Keratinocyte (primary cell): ENCODE measurements at regions not wholly inside any gene's neighbourhood (a gene's known extent, or its start where the extent isn't known, plus 50 kb on each side); places are given as distances from the start of the nearest gene placed in this dataset.
"Not testable (repeated sequence)": the region's sequence is repeated elsewhere in the genome, so short reads cannot be mapped to it uniquely, and the experiment has no call there.

Experiments used
- EZH2 ChIP-seq: IDR thresholded peaks from one replicate; pipeline ENCODE4 v1.6.1; 2012; ENCODE audit warnings: inconsistent platforms, mild to moderate bottlenecking, low read length, moderate library complexity
- TF ChIP-seq, protein P1 (sequence below), 3 experiments: IDR thresholded peaks in 1 of 3; conservative IDR thresholded peaks in 1 of 3; optimal IDR thresholded peaks in 1 of 3; 2 replicates in 2 of 3; 3 replicates in 1 of 3; pipeline versions ENCODE3 to v1.5.1; 2011; ENCODE audit warnings: low read length in 3 of 3, mild to moderate bottlenecking in 3 of 3, moderate library complexity in 2 of 3, control low read depth in 1 of 3, inconsistent platforms in 1 of 3; ENCODE audit not compliant: insufficient read depth in 2 of 3; ENCODE audit errors: extremely low read depth in 1 of 3

DNA sequence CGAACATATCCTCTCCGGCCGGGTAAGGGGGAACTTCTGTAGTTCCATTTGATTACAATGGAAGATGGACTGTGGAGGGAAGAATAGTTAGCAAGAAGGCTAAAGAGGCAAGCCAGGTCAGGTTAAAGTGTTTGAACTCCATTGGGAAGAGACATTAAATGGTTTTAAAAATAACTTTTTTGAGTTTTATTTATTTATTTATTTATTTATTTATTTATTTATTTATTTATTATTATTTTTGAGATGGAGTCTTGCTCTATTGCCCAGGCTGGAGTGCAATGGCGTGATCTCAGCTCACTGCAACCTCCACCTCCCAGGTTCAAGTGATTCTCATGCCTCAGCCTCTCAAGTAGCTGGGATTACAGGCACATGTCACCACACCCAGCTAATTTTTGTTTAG, 441.9 kb downstream of the TOX3 start:
- TF ChIP-seq, protein P1, sequence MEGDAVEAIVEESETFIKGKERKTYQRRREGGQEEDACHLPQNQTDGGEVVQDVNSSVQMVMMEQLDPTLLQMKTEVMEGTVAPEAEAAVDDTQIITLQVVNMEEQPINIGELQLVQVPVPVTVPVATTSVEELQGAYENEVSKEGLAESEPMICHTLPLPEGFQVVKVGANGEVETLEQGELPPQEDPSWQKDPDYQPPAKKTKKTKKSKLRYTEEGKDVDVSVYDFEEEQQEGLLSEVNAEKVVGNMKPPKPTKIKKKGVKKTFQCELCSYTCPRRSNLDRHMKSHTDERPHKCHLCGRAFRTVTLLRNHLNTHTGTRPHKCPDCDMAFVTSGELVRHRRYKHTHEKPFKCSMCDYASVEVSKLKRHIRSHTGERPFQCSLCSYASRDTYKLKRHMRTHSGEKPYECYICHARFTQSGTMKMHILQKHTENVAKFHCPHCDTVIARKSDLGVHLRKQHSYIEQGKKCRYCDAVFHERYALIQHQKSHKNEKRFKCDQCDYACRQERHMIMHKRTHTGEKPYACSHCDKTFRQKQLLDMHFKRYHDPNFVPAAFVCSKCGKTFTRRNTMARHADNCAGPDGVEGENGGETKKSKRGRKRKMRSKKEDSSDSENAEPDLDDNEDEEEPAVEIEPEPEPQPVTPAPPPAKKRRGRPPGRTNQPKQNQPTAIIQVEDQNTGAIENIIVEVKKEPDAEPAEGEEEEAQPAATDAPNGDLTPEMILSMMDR (optimal IDR thresholded peaks at IDR 0.05 in 1 of 3, IDR thresholded peaks at IDR 0.05 in 1 of 3, conservative IDR thresholded peaks at IDR 0.05 in 1 of 3; ENCODE audit: extremely low read depth in 1 of 3, insufficient read depth in 2 of 3, low read length in 3 of 3) = not testable (repeated sequence)
- TF ChIP-seq EZH2 = not testable (repeated sequence)
